SK-N-SH (cell line): ENCODE measurements at regions not wholly inside any gene's neighbourhood (a gene's known extent, or its start where the extent isn't known, plus 50 kb on each side); places are given as distances from the start of the nearest gene placed in this dataset.

Experiments
- CTCF ChIA-PET: fragments of 300-600, 350-600 bp; formaldehyde crosslinking; extraction: SDS; loops from one replicate; lab custom pipeline; 2021; lab: Yijun Ruan, JAX
- POLR2A ChIA-PET: fragments of 350-600 bp; sonication (Branson Sonifier 250); formaldehyde crosslinking; extraction: SDS; loops from one replicate; lab custom pipeline; 2020; ENCODE audit warnings: antibody characterized with exemption, inconsistent platforms; lab: Yijun Ruan, JAX
- DNase-seq: peaks from one replicate; pipeline ENCODE4 v3.0.0; 2012
- H2AFZ ChIP-seq: fragments of 200-600 bp; sonication (generic); 2 replicates; pipeline ENCODE4 v1.8.1; 2016; ENCODE audit warnings: antibody characterized with exemption, mild to moderate bottlenecking, low read depth
- H3F3A ChIP-seq: fragments of 200-600 bp; sonication (generic); replicated peaks from 2 replicates; pipeline ENCODE3; 2016; ENCODE audit warnings: antibody characterized with exemption, mild to moderate bottlenecking; ENCODE audit not compliant: insufficient read depth
- H3K27ac ChIP-seq, 2 experiments: fragments of 200-500 bp in 1 of 2; fragments of 200-600 bp in 1 of 2; sonication (Bioruptor generic) in 1 of 2; sonication (generic), shearing (Covaris generic) in 1 of 2; 2 replicates each; pipeline versions ENCODE4 v1.5.1 to v1.6.1; 2014 to 2016; ENCODE audit warnings: low read depth in 2 of 2, inconsistent platforms in 1 of 2, low read length in 1 of 2, mild to moderate bottlenecking in 1 of 2, mixed read lengths in 1 of 2
- H3K27me3 ChIP-seq: fragments of 200-600 bp; sonication (generic), shearing (Covaris generic); 2 replicates; pipeline ENCODE4 v1.6.1; 2016; ENCODE audit warnings: mixed run types; ENCODE audit not compliant: insufficient read depth
- H3K36me3 ChIP-seq, 2 experiments: fragments of 200-500 bp in 1 of 2; fragments of 200-600 bp in 1 of 2; sonication (Bioruptor generic) in 1 of 2; sonication (generic) in 1 of 2; replicated peaks in 1 of 2; 2 replicates each; pipeline versions ENCODE3 to v1.5.1; 2014 to 2016; ENCODE audit warnings: low read length in 1 of 2, mild to moderate bottlenecking in 1 of 2; ENCODE audit not compliant: insufficient read depth in 2 of 2, control insufficient read depth in 1 of 2
- H3K4me1 ChIP-seq, 2 experiments: fragments of 200-500 bp in 1 of 2; fragments of 200-600 bp in 1 of 2; sonication (Bioruptor generic) in 1 of 2; sonication (generic), shearing (Covaris generic) in 1 of 2; 2 replicates each; pipeline versions ENCODE4 v1.5.1 to v1.6.1; 2014 to 2016; ENCODE audit warnings: low read depth in 1 of 2, low read length in 1 of 2, mixed run types in 1 of 2; ENCODE audit not compliant: insufficient read depth in 2 of 2, control insufficient read depth in 1 of 2
- H3K4me2 ChIP-seq: fragments of 200-600 bp; sonication (generic), shearing (Covaris generic); 2 replicates; pipeline ENCODE4 v1.6.1; 2017; ENCODE audit warnings: mixed run types
- H3K4me3 ChIP-seq, 2 experiments: fragments of 200-500 bp in 1 of 2; fragments of 200-600 bp in 1 of 2; sonication (Bioruptor generic) in 1 of 2; sonication (generic), shearing (Covaris generic) in 1 of 2; 2 replicates each; pipeline versions ENCODE4 v1.5.1 to v1.8.1; 2014 to 2016; ENCODE audit warnings: low read depth in 2 of 2, inconsistent platforms in 1 of 2, low read length in 1 of 2, mild to moderate bottlenecking in 1 of 2, mixed read lengths in 1 of 2, moderate library complexity in 1 of 2
- H3K79me2 ChIP-seq: fragments of 200-600 bp; sonication (generic); 2 replicates; pipeline ENCODE4 v1.8.1; 2017; ENCODE audit warnings: mild to moderate bottlenecking; ENCODE audit not compliant: insufficient read depth
- H3K9ac ChIP-seq: fragments of 200-600 bp; sonication (generic); 2 replicates; pipeline ENCODE4 v1.6.1; 2017; ENCODE audit warnings: mixed run types
- H3K9me2 ChIP-seq: fragments of 200-600 bp; sonication (generic); 2 replicates; pipeline ENCODE4 v1.6.1; 2017; ENCODE audit warnings: mixed run types
- H3K9me3 ChIP-seq: fragments of 200-600 bp; sonication (generic); 2 replicates; pipeline ENCODE4 v1.6.1; 2017; ENCODE audit warnings: mixed run types, mild to moderate bottlenecking, moderate library complexity
- H4K20me1 ChIP-seq: fragments of 200-600 bp; sonication (generic); 2 replicates; pipeline ENCODE4 v1.6.1; 2017; ENCODE audit warnings: mild to moderate bottlenecking, mixed run types; ENCODE audit not compliant: insufficient read depth
- CHD2 ChIP-seq: fragments of 150-350 bp; IDR thresholded peaks from 2 replicates; pipeline ENCODE4 v1.6.1; 2018; ENCODE audit warnings: low read length; ENCODE audit not compliant: partially characterized antibody
- EP300 ChIP-seq, 2 experiments: IDR thresholded peaks; 2 replicates each; pipeline versions ENCODE4 v1.4.0 to v1.6.1; 2012; ENCODE audit warnings: borderline replicate concordance in 1 of 2, low read depth in 1 of 2, low read length in 1 of 2
- EZH2phosphoT487 ChIP-seq: fragments of 200-600 bp; sonication (generic); IDR thresholded peaks from 2 replicates; pipeline ENCODE4 v1.6.1; 2017; ENCODE audit warnings: low read depth, mixed run types, mild to moderate bottlenecking, antibody characterized with exemption, moderate library complexity, borderline replicate concordance
- FOSL2 ChIP-seq: IDR thresholded peaks from 2 replicates; pipeline ENCODE4 v1.4.0; 2012; ENCODE audit warnings: low read depth, mild to moderate bottlenecking, moderate library complexity, borderline replicate concordance
- FOXJ3 ChIP-seq: sonication (generic); formaldehyde crosslinking; IDR thresholded peaks from 2 replicates; pipeline ENCODE4 v1.5.1; 2020; ENCODE audit warnings: mild to moderate bottlenecking, missing genetic modification reagents
- FOXM1 ChIP-seq: IDR thresholded peaks from 2 replicates; pipeline ENCODE4 v1.4.0; 2012; ENCODE audit warnings: low read depth, mild to moderate bottlenecking
- GABPA ChIP-seq: IDR thresholded peaks from 2 replicates; pipeline ENCODE4 v1.4.0; 2012; ENCODE audit warnings: low read depth, mild to moderate bottlenecking
- GATA2 ChIP-seq: sonication (generic); formaldehyde crosslinking; IDR thresholded peaks from 2 replicates; pipeline ENCODE4 v1.5.0; 2020; ENCODE audit warnings: mild to moderate bottlenecking, missing genetic modification reagents
- MEF2A ChIP-seq: IDR thresholded peaks from 2 replicates; pipeline ENCODE4 v1.4.0; 2012; ENCODE audit warnings: low read depth, borderline replicate concordance
- POLR2AphosphoS5 ChIP-seq: IDR thresholded peaks from 2 replicates; pipeline ENCODE4 v1.6.1; 2012; ENCODE audit warnings: low read depth, low read length
- RAD21 ChIP-seq: IDR thresholded peaks from 2 replicates; pipeline ENCODE4 v1.6.1; 2012; ENCODE audit warnings: mild to moderate bottlenecking, low read length
- RXRA ChIP-seq: IDR thresholded peaks from 2 replicates; pipeline ENCODE4 v1.4.0; 2012; ENCODE audit warnings: low read depth, mild to moderate bottlenecking, borderline replicate concordance
- SIN3A ChIP-seq: IDR thresholded peaks from 2 replicates; pipeline ENCODE4 v1.6.1; 2012; ENCODE audit warnings: low read depth, mild to moderate bottlenecking, low read length, moderate library complexity, borderline replicate concordance
- TAF1 ChIP-seq: IDR thresholded peaks from 2 replicates; pipeline ENCODE4 v1.6.1; 2012; ENCODE audit warnings: low read depth, mild to moderate bottlenecking, low read length, moderate library complexity, borderline replicate concordance
- TEAD4 ChIP-seq: IDR thresholded peaks from 2 replicates; pipeline ENCODE4 v1.4.0; 2012; ENCODE audit warnings: mild to moderate bottlenecking, borderline replicate concordance; ENCODE audit not compliant: insufficient read depth
- WGBS: methylation state at CpG from one replicate; pipeline ENCODE4 v1.1.6; 2017; ENCODE audit warnings: low lambda C conversion rate; 5-methylcytosine and 5-hydroxymethylcytosine counted together
- TF ChIP-seq, protein P1 (sequence below): fragments of 150-350 bp; IDR thresholded peaks from 2 replicates; pipeline ENCODE4 v1.6.1; 2017; ENCODE audit warnings: antibody characterized with exemption, low read length, low read depth, borderline replicate concordance
- TF ChIP-seq, protein P2 (sequence below): IDR thresholded peaks from 2 replicates; pipeline ENCODE4 v1.4.0; 2012; ENCODE audit warnings: low read depth, borderline replicate concordance
- TF ChIP-seq, protein P3 (sequence below): IDR thresholded peaks from 2 replicates; pipeline ENCODE4; 2012

DNA sequence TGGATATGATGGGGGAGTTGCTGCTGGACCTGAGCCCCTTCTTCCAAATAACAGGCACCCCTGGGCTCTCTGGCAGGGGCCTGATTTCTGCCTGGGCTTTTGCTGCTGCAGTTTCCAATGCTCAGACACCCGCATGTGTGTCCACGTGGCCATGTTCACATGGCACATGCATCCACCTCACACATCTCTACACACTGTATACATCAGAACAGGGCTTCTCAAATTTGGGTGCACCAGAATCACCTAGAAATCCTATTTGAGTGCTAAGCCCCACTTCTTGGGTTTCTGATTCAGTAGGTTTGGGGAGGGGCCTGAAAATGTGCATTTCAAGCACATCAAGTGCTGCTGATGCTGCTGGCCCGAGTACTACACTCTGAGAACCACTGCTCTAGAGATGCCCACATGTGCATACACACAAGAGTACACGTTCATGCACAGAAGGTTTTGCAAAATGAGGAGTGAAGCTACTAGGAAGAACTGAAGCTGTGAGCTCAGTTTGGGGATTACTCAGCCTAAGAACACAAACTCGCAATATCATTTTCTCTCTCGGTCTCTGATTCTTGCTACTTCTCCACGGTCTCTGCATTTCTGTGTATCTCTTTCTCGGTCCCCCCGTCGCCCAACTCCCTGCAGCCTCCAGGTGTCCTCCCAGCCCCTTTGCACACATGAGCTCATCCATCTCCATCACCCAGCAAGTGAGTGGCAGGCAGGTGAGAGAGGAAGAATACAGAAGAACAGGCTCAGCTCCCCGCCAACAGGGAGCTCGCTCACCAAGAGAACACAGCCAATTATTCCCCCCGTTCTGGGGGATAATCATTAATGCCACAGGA, 97.0 kb downstream of the PCDH1 start:
- no peak overlapping the region for H3K4me3 ChIP-seq
- no peak overlapping the region for H2AFZ ChIP-seq
- no peak overlapping the region for H3K9ac ChIP-seq
- H3K9me3 ChIP-seq, result no peaks in the 10 kb centered on the region
- H4K20me1 ChIP-seq, result no peaks in the 10 kb centered on the region
- ChIA-PET CTCF (interaction anchor here (0.6 to 4.4 kb wide), 11 partner anchors 10 to 180 kb away, joined by 3 to 15 read pairs (median 4); no protein-coding TSS in a partner anchor), POLR2A (interaction anchor here (0.6 kb wide), 1 partner anchor 15 kb away, joined by 3 read pairs; no protein-coding TSS in a partner anchor)
- H3F3A ChIP-seq, result no peaks in the 10 kb centered on the region
- no peaks in the 10 kb centered on the region for H3K36me3 ChIP-seq
- peaks cover 0 to 9% of the 10 kb centered on the region in 2 experiments; a peak in 2 of 4 replicates for H3K4me1 ChIP-seq
- DNase-seq, result no peak
- H3K4me2 ChIP-seq, result no peak overlapping the region
- WGBS, result 82% methylated on average over 12 of the region's 13 CpGs
- no peak for TF ChIP-seq CHD2
- TF ChIP-seq RAD21, result peak; percentile 26; the same call in 1 of the 2 replicates
- H3K9me2 ChIP-seq, result no peaks in the 10 kb centered on the region
- no peaks in the 10 kb centered on the region; the same call in 1 of the 2 replicates for H3K27me3 ChIP-seq
- H3K79me2 ChIP-seq, result no peaks in the 10 kb centered on the region
- no peak overlapping the region for H3K27ac ChIP-seq

DNA sequence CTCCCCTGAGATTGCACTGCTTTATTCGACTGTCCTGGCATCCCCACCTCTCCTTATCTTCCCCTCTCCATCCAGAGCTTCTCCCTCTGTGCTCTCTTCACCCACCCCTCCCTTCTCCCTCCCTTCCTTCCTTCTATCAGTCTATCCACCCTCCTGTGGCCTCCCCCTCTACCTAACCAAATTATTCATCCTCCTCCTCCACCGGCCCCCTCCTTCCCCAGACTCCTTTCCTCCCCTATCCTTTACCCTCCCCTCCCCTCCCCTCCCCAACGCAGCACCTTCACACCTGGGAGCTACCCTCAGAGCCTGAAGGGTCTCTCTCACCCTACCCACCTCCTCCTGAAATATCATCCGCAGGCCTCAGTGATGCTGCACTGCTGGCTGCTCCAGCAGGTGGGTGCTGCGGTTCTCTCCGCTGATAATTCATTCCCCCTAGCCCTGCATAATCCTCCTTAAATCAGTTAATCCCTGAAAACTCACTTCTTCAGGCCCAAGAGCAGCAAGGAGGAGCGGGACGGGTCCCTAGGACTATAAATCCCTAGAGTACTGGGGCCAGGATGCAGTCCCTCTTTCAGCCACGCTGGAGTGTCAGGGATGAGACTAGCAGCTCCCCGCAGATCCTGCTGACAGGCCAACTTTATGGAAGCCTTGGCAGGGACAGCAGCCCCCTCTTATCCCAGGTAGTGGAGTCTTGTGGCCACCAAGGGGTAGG, 97.8 kb downstream of the PCDH1 start:
- Histone ChIP-seq H3K9ac (no peak overlapping the region), H3K27me3 (no peaks in the 10 kb centered on the region; the same call in 1 of the 2 replicates), H3K9me2 (no peaks in the 10 kb centered on the region), H3K36me3 (no peaks in the 10 kb centered on the region), H3K4me1 (peaks cover 0 to 9% of the 10 kb centered on the region in 2 experiments; a peak in 2 of 4 replicates), H3K4me2 (no peak overlapping the region), H3K9me3 (no peaks in the 10 kb centered on the region), H3K4me3 (no peak overlapping the region), H2AFZ (no peak overlapping the region), H3K79me2 (no peaks in the 10 kb centered on the region), H3F3A (no peaks in the 10 kb centered on the region), H4K20me1 (no peaks in the 10 kb centered on the region), H3K27ac (no peak overlapping the region)
- 80% methylated on average over 9 of the region's 10 CpGs for WGBS
- ChIA-PET CTCF (interaction anchor here (1.1 to 4.4 kb wide), 8 partner anchors 11 to 181 kb away, joined by 3 to 15 read pairs (median 4); partner anchors contain the start of gene PCDH1), POLR2A (interaction anchor here (0.6 kb wide), 1 partner anchor 14 kb away, joined by 3 read pairs; no protein-coding TSS in a partner anchor)
- DNase-seq, result no peak
- TF ChIP-seq MEF2A (no peak), TEAD4 (no peak), FOXJ3 (CRISPR knock-in tag) (no peak), CHD2 (no peak), FOXM1 (no peak), RXRA (no peak), SIN3A (no peak), TAF1 (no peak), EP300 (IDR thresholded peaks at IDR 0.05; ENCODE audit: borderline replicate concordance in 1 of 2, low read depth in 1 of 2, low read length in 1 of 2) (no peak), GATA2 (no peak), POLR2AphosphoS5 (no peak), GABPA (no peak), EZH2phosphoT487 (no peak), FOSL2 (no peak)
- TF ChIP-seq, protein P1, sequence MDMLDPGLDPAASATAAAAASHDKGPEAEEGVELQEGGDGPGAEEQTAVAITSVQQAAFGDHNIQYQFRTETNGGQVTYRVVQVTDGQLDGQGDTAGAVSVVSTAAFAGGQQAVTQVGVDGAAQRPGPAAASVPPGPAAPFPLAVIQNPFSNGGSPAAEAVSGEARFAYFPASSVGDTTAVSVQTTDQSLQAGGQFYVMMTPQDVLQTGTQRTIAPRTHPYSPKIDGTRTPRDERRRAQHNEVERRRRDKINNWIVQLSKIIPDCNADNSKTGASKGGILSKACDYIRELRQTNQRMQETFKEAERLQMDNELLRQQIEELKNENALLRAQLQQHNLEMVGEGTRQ, result no peak
- TF ChIP-seq, protein P2, sequence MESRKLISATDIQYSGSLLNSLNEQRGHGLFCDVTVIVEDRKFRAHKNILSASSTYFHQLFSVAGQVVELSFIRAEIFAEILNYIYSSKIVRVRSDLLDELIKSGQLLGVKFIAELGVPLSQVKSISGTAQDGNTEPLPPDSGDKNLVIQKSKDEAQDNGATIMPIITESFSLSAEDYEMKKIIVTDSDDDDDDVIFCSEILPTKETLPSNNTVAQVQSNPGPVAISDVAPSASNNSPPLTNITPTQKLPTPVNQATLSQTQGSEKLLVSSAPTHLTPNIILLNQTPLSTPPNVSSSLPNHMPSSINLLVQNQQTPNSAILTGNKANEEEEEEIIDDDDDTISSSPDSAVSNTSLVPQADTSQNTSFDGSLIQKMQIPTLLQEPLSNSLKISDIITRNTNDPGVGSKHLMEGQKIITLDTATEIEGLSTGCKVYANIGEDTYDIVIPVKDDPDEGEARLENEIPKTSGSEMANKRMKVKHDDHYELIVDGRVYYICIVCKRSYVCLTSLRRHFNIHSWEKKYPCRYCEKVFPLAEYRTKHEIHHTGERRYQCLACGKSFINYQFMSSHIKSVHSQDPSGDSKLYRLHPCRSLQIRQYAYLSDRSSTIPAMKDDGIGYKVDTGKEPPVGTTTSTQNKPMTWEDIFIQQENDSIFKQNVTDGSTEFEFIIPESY, result no peak
- TF ChIP-seq, protein P3, sequence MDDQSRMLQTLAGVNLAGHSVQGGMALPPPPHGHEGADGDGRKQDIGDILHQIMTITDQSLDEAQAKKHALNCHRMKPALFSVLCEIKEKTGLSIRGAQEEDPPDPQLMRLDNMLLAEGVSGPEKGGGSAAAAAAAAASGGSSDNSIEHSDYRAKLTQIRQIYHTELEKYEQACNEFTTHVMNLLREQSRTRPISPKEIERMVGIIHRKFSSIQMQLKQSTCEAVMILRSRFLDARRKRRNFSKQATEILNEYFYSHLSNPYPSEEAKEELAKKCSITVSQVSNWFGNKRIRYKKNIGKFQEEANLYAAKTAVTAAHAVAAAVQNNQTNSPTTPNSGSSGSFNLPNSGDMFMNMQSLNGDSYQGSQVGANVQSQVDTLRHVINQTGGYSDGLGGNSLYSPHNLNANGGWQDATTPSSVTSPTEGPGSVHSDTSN, result no peak
